ENCODE measurements at regions not wholly inside any gene's neighbourhood (a gene's known extent, or its start where the extent isn't known, plus 50 kb on each side); places are given as distances from the start of the nearest gene placed in this dataset.

DNA sequence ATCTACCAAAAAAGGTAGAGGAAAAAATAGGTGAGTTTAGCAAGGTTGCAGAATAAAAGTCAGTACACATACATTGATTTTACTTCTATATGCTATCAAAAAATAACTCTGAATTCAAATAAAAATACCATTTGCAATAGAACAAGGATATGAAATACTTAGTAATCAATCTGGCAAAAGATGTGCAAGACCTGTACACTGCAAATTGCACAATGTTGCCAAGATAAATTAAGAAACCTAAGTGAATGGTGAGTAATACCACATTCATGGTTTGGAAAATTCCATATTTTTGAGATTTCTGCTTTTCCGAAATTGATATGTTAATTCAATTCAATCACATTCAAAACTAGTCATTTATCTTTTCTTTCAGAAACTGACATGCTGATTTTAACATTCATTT, 464.8 kb downstream of the EPHA3 start:
- TF ChIP-seq, protein P1, sequence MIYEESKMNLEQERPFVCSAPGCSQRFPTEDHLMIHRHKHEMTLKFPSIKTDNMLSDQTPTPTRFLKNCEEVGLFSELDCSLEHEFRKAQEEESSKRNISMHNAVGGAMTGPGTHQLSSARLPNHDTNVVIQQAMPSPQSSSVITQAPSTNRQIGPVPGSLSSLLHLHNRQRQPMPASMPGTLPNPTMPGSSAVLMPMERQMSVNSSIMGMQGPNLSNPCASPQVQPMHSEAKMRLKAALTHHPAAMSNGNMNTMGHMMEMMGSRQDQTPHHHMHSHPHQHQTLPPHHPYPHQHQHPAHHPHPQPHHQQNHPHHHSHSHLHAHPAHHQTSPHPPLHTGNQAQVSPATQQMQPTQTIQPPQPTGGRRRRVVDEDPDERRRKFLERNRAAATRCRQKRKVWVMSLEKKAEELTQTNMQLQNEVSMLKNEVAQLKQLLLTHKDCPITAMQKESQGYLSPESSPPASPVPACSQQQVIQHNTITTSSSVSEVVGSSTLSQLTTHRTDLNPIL (CRISPR knock-in tag; IDR thresholded peaks at IDR 0.05; ENCODE audit: low read depth): no peak
- no peak for TF ChIP-seq TOX (CRISPR knock-in tag; IDR thresholded peaks at IDR 0.05; ENCODE audit: borderline replicate concordance)
- TF ChIP-seq, protein P2, sequence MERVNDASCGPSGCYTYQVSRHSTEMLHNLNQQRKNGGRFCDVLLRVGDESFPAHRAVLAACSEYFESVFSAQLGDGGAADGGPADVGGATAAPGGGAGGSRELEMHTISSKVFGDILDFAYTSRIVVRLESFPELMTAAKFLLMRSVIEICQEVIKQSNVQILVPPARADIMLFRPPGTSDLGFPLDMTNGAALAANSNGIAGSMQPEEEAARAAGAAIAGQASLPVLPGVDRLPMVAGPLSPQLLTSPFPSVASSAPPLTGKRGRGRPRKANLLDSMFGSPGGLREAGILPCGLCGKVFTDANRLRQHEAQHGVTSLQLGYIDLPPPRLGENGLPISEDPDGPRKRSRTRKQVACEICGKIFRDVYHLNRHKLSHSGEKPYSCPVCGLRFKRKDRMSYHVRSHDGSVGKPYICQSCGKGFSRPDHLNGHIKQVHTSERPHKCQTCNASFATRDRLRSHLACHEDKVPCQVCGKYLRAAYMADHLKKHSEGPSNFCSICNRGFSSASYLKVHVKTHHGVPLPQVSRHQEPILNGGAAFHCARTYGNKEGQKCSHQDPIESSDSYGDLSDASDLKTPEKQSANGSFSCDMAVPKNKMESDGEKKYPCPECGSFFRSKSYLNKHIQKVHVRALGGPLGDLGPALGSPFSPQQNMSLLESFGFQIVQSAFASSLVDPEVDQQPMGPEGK (CRISPR knock-in tag; IDR thresholded peaks at IDR 0.05; ENCODE audit: borderline replicate concordance): no peak
- TF ChIP-seq, protein P3, sequence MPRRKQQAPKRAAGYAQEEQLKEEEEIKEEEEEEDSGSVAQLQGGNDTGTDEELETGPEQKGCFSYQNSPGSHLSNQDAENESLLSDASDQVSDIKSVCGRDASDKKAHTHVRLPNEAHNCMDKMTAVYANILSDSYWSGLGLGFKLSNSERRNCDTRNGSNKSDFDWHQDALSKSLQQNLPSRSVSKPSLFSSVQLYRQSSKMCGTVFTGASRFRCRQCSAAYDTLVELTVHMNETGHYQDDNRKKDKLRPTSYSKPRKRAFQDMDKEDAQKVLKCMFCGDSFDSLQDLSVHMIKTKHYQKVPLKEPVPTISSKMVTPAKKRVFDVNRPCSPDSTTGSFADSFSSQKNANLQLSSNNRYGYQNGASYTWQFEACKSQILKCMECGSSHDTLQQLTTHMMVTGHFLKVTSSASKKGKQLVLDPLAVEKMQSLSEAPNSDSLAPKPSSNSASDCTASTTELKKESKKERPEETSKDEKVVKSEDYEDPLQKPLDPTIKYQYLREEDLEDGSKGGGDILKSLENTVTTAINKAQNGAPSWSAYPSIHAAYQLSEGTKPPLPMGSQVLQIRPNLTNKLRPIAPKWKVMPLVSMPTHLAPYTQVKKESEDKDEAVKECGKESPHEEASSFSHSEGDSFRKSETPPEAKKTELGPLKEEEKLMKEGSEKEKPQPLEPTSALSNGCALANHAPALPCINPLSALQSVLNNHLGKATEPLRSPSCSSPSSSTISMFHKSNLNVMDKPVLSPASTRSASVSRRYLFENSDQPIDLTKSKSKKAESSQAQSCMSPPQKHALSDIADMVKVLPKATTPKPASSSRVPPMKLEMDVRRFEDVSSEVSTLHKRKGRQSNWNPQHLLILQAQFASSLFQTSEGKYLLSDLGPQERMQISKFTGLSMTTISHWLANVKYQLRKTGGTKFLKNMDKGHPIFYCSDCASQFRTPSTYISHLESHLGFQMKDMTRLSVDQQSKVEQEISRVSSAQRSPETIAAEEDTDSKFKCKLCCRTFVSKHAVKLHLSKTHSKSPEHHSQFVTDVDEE (CRISPR knock-in tag; IDR thresholded peaks at IDR 0.05): no peak
- no peak for TF ChIP-seq ZNF565 (CRISPR knock-in tag; conservative IDR thresholded peaks at IDR 0.05; ENCODE audit: low read depth)
- no peak for TF ChIP-seq RARB (CRISPR knock-in tag; IDR thresholded peaks at IDR 0.05)
- no peak for TF ChIP-seq ZFP30 (CRISPR knock-in tag; IDR thresholded peaks at IDR 0.05)
- TF ChIP-seq ZFP3 (CRISPR knock-in tag; IDR thresholded peaks at IDR 0.05): no peak
- TF ChIP-seq, protein P4, sequence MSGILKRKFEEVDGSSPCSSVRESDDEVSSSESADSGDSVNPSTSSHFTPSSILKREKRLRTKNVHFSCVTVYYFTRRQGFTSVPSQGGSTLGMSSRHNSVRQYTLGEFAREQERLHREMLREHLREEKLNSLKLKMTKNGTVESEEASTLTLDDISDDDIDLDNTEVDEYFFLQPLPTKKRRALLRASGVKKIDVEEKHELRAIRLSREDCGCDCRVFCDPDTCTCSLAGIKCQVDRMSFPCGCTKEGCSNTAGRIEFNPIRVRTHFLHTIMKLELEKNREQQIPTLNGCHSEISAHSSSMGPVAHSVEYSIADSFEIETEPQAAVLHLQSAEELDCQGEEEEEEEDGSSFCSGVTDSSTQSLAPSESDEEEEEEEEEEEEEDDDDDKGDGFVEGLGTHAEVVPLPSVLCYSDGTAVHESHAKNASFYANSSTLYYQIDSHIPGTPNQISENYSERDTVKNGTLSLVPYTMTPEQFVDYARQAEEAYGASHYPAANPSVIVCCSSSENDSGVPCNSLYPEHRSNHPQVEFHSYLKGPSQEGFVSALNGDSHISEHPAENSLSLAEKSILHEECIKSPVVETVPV (CRISPR knock-in tag; IDR thresholded peaks at IDR 0.05): no peak
- no peak for TF ChIP-seq ESRRG (CRISPR knock-in tag; IDR thresholded peaks at IDR 0.05)
- no peak for TF ChIP-seq TCF4 (CRISPR knock-in tag; IDR thresholded peaks at IDR 0.05; ENCODE audit: borderline replicate concordance)
- TF ChIP-seq SNAI2 (CRISPR knock-in tag; IDR thresholded peaks at IDR 0.05): no peak

All from SK-N-SH treated with all-trans-retinoic acid at 6 μM for 48 hours (cell line).